ENCODE measurements at regions not wholly inside any gene's neighbourhood (a gene's known extent, or its start where the extent isn't known, plus 50 kb on each side); places are given as distances from the start of the nearest gene placed in this dataset.

DNA sequence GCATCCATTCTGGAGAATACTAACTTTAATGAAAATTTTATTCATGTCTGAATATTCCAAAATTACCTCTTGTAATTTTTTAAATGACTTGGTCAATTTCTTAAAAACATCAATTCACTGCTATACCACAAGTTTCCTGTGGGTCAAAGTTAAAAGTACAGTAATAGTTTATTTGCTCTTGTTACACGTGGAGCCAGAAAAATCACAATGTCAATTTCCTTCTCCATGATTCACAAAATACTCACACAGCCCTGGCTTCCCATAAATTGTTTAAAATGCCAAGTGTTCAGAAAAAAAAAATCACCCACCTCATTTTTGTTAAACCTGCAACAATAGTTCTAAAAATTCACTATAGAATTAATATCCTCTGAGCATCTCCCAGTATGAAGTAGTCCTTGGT lies 139.5 kb upstream of the GRM3 start:
- no peak overlapping the region for H3K27ac ChIP-seq
- H3K27me3 ChIP-seq (replicated peaks in 1 of 7), result no peaks in the 10 kb centered on the region
- no peak for DNase-seq
- intact Hi-C loops (cut with DNase I; ENCODE audit: low total_unique reads), result no loop called here
- no peaks in the 10 kb centered on the region for H3K36me3 ChIP-seq
- 9 to 15% (median 9%) methylated on average over 1 of the region's 1 CpG for WGBS, 5 donors
- no peaks in the 10 kb centered on the region for H3K4me1 ChIP-seq
- no peak overlapping the region for H3K4me3 ChIP-seq
- TF ChIP-seq, protein P1, sequence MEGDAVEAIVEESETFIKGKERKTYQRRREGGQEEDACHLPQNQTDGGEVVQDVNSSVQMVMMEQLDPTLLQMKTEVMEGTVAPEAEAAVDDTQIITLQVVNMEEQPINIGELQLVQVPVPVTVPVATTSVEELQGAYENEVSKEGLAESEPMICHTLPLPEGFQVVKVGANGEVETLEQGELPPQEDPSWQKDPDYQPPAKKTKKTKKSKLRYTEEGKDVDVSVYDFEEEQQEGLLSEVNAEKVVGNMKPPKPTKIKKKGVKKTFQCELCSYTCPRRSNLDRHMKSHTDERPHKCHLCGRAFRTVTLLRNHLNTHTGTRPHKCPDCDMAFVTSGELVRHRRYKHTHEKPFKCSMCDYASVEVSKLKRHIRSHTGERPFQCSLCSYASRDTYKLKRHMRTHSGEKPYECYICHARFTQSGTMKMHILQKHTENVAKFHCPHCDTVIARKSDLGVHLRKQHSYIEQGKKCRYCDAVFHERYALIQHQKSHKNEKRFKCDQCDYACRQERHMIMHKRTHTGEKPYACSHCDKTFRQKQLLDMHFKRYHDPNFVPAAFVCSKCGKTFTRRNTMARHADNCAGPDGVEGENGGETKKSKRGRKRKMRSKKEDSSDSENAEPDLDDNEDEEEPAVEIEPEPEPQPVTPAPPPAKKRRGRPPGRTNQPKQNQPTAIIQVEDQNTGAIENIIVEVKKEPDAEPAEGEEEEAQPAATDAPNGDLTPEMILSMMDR (IDR thresholded peaks at IDR 0.05 in 8 of 11, conservative IDR thresholded peaks at IDR 0.05 in 3 of 11), result no peak
- TF ChIP-seq POLR2AphosphoS5 (IDR thresholded peaks at IDR 0.05), result no peak
- H3K9me3 ChIP-seq, result no peaks in the 10 kb centered on the region

GRCh38 chr7:86499986-86500385 lies 143.7 kb upstream of the GRM3 start:
- no peak overlapping the region for H3K27ac ChIP-seq
- TF ChIP-seq POLR2A (IDR thresholded peaks at IDR 0.05) (no peak), POLR2AphosphoS5 (IDR thresholded peaks at IDR 0.05) (no peak)
- TF ChIP-seq, protein P1 (IDR thresholded peaks at IDR 0.05 in 8 of 11, conservative IDR thresholded peaks at IDR 0.05 in 3 of 11), result no peak
- DNase-seq, result no peak
- no peaks in the 10 kb centered on the region for H3K4me1 ChIP-seq
- H3K36me3 ChIP-seq, result no peaks in the 10 kb centered on the region
- H3K4me3 ChIP-seq, result no peak overlapping the region
- 77 to 88% (median 79%) methylated on average over 1 of the region's 1 CpG for WGBS, 5 donors
- intact Hi-C loops (cut with DNase I; ENCODE audit: low total_unique reads), result no loop called here
- no peaks in the 10 kb centered on the region for H3K9me3 ChIP-seq
- no peaks in the 10 kb centered on the region for H3K27me3 ChIP-seq (replicated peaks in 1 of 7)

GRCh38 chr7:86485827-86486226 lies 157.9 kb upstream of the GRM3 start:
- no peak for DNase-seq
- Histone ChIP-seq H3K4me3 (no peak overlapping the region), H3K4me1 (no peaks in the 10 kb centered on the region), H3K27me3 (replicated peaks in 1 of 7) (no peaks in the 10 kb centered on the region), H3K36me3 (no peaks in the 10 kb centered on the region), H3K9me3 (no peaks in the 10 kb centered on the region), H3K27ac (no peak overlapping the region)
- intact Hi-C loops (cut with DNase I; ENCODE audit: low total_unique reads), result no loop called here
- 82 to 90% (median 84%) methylated on average over 3 of the region's 3 CpGs for WGBS, 5 donors
- TF ChIP-seq, protein P1 (IDR thresholded peaks at IDR 0.05 in 8 of 11, conservative IDR thresholded peaks at IDR 0.05 in 3 of 11), result no peak
- TF ChIP-seq POLR2A (IDR thresholded peaks at IDR 0.05), result no peak
- TF ChIP-seq POLR2AphosphoS5 (IDR thresholded peaks at IDR 0.05), result no peak

DNA sequence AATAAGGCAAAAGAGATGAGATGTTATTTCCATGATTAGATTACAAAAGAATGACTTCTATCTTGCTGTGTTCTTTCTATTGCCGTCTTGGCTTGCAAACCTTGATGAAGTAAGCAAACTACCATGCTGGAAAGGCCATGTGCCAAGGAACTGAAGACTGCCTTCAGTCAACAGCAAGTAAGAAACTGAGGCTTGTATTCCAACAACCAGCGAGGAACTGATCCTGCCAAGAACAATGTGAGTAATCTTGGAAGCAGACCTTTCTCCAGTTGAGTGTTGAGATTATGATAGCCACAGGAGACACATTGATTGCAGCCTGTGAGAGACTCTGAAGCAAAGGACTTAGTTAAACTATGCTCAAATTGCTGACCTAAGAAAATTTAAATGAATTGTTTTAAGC lies 164.6 kb upstream of the GRM3 start:
- intact Hi-C loops (cut with DNase I; ENCODE audit: low total_unique reads), result no loop called here
- 48 to 74% (median 68%) methylated on average over 2 of the region's 2 CpGs for WGBS, 5 donors
- Histone ChIP-seq H3K36me3 (no peaks in the 10 kb centered on the region), H3K4me1 (no peaks in the 10 kb centered on the region), H3K9me3 (no peaks in the 10 kb centered on the region), H3K27ac (no peak overlapping the region), H3K27me3 (replicated peaks in 1 of 7) (no peaks in the 10 kb centered on the region), H3K4me3 (no peak overlapping the region)
- no peak for DNase-seq
- no peak for TF ChIP-seq POLR2AphosphoS5 (IDR thresholded peaks at IDR 0.05)
- TF ChIP-seq, protein P1 (IDR thresholded peaks at IDR 0.05 in 8 of 11, conservative IDR thresholded peaks at IDR 0.05 in 3 of 11), result no peak
- no peak for TF ChIP-seq POLR2A (IDR thresholded peaks at IDR 0.05)

All from spleen (tissue), 11 donors.